Adipocyte (in vitro differentiated cells): ENCODE measurements at regions not wholly inside any gene's neighbourhood (a gene's known extent, or its start where the extent isn't known, plus 50 kb on each side); places are given as distances from the start of the nearest gene placed in this dataset.
"Not testable (repeated sequence)": the region's sequence is repeated elsewhere in the genome, so short reads cannot be mapped to it uniquely, and the experiment has no call there.

Experiments used
- DNase-seq: peaks from one replicate; pipeline ENCODE4 v3.0.0-alpha.2; 2015; ENCODE audit warnings: low read depth
- H3K27me3 ChIP-seq: replicated peaks from 2 replicates; pipeline ENCODE4 v1.7.0; 2013; ENCODE audit warnings: mild to moderate bottlenecking, low read length, moderate library complexity; ENCODE audit not compliant: control insufficient read depth, insufficient read depth
- H3K36me3 ChIP-seq: 2 replicates; pipeline ENCODE4 v1.7.0; 2013; ENCODE audit warnings: low read length, mild to moderate bottlenecking, moderate library complexity; ENCODE audit not compliant: control insufficient read depth, insufficient read depth, severe bottlenecking
- H3K4me1 ChIP-seq: 2 replicates; pipeline ENCODE4 v1.7.0; 2013; ENCODE audit warnings: mild to moderate bottlenecking, low read length, moderate library complexity; ENCODE audit not compliant: control insufficient read depth, insufficient read depth
- H3K4me3 ChIP-seq: 2 replicates; pipeline ENCODE4 v1.7.0; 2013; ENCODE audit warnings: mild to moderate bottlenecking, low read length, moderate library complexity
- H3K9ac ChIP-seq: 2 replicates; pipeline ENCODE4 v1.7.0; 2013; ENCODE audit warnings: mild to moderate bottlenecking, low read length, moderate library complexity
- H3K9me3 ChIP-seq: 2 replicates; pipeline ENCODE4 v1.7.0; 2013; ENCODE audit warnings: mild to moderate bottlenecking, low read length, moderate library complexity; ENCODE audit not compliant: control insufficient read depth

GRCh38 chr12:14032191-14032590 lies 50.8 kb upstream of the GRIN2B start:
- not testable (repeated sequence) for H3K36me3 ChIP-seq, H3K4me1 ChIP-seq, H3K9ac ChIP-seq, H3K4me3 ChIP-seq, DNase-seq, H3K9me3 ChIP-seq, H3K27me3 ChIP-seq

- H3K27me3 ChIP-seq, result peaks cover 7% of the 10 kb centered on the region
- H3K4me1 ChIP-seq, result peaks cover 8% of the 10 kb centered on the region
- H3K4me3 ChIP-seq, result no peak overlapping the region
- H3K36me3 ChIP-seq, result no peaks in the 10 kb centered on the region
- H3K9ac ChIP-seq, result no peak overlapping the region
- no peak for DNase-seq
- no peaks in the 10 kb centered on the region for H3K9me3 ChIP-seq
Observed at GRCh38 chr12:14043776-14044175, 62.4 kb upstream of the GRIN2B start.

DNA sequence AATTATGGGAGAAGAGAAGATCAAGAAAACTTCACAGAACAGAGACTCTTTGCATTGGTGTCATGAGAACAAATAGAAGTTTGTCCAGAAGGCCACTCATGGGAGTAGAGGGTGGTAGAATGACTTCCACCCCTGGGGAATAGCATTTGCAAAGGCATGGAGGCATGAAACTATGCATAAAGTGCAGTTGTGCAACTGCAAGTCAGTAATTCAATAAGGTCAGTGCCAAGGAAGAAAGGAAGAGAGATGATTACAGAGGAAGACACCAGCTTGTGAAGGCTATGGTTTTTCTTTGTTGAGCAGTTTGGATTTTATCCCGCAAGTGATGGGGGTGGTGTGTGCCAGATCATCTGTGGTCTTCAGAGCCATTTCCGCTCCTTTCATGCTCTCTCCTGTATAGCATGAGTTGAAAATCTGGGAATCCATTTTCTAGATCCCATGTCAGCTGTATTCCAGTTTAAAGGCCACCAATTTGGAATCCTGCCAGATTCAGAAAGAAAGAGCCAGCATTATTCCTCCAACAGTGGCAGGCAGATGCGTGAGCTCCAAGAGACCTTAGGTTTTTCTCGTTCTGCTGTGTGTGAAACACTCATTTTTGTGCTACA lies 67.6 kb upstream of the GRIN2B start:
- Histone ChIP-seq H3K27me3 (peaks cover 7% of the 10 kb centered on the region), H3K9ac (no peak overlapping the region), H3K9me3 (no peaks in the 10 kb centered on the region), H3K4me1 (peaks cover 20% of the 10 kb centered on the region), H3K36me3 (no peaks in the 10 kb centered on the region), H3K4me3 (no peak overlapping the region)
- DNase-seq, result no peak

DNA sequence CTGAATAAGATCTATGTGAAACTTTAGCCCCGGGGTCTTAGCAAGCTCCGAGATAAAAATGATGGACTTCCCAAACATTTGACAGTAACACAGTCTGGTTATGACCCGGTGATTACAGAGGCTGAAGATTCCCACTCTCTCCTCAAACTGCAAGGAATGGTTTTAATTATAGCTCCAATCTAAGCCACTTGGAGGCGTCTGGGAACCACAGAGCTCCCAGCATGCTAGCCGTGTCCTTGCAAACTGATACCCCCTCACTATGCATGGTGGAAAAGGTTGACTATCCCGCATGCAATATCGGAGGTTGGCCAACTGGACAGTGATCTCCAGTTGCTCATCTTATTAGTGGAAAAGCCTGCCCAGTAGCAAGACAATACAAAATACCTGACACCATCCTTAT lies 76.5 kb upstream of the GRIN2B start:
- no peaks in the 10 kb centered on the region for H3K9me3 ChIP-seq
- no peak overlapping the region for H3K9ac ChIP-seq
- no peak overlapping the region for H3K4me3 ChIP-seq
- DNase-seq, result no peak
- H3K36me3 ChIP-seq, result no peaks in the 10 kb centered on the region
- peaks cover 13% of the 10 kb centered on the region for H3K4me1 ChIP-seq
- peaks cover 5% of the 10 kb centered on the region for H3K27me3 ChIP-seq

- peaks cover 13% of the 10 kb centered on the region for H3K4me1 ChIP-seq
- H3K4me3 ChIP-seq, result no peak overlapping the region
- no peak for DNase-seq
- peaks cover 5% of the 10 kb centered on the region for H3K27me3 ChIP-seq
- H3K9ac ChIP-seq, result no peak overlapping the region
- no peaks in the 10 kb centered on the region for H3K36me3 ChIP-seq
- H3K9me3 ChIP-seq, result no peaks in the 10 kb centered on the region
Observed at GRCh38 chr12:14058717-14059116, 77.3 kb upstream of the GRIN2B start.

DNA sequence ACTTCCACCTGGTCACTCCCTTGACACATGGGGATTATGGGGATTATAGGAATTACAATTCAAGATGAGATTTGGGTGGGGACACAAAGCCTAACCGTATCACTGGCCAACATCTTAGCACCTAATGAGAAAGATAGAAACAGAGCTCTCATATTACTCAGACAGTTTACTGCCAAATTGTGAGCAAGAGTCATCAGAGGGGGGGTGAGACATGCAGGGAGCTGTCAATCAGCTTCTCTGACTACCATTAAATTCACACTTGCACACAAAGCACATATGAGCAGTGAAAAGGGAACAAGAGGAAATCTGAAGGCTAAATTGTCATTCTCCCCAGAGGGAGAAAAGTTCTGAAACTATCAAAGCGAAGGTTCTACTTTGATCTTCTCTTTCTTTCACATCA lies 78.1 kb upstream of the GRIN2B start:
- H3K4me1 ChIP-seq, result peaks cover 13% of the 10 kb centered on the region
- no peak overlapping the region for H3K9ac ChIP-seq
- no peak for DNase-seq
- no peaks in the 10 kb centered on the region for H3K36me3 ChIP-seq
- H3K9me3 ChIP-seq, result no peaks in the 10 kb centered on the region
- H3K4me3 ChIP-seq, result no peak overlapping the region
- H3K27me3 ChIP-seq, result peaks cover 5% of the 10 kb centered on the region

- Histone ChIP-seq H3K36me3 (no peaks in the 10 kb centered on the region), H3K9ac (no peak overlapping the region), H3K4me3 (no peak overlapping the region), H3K4me1 (peaks cover 4% of the 10 kb centered on the region), H3K27me3 (no peaks in the 10 kb centered on the region), H3K9me3 (no peaks in the 10 kb centered on the region)
- DNase-seq, result no peak
Observed at GRCh38 chr12:14065616-14066015, 84.2 kb upstream of the GRIN2B start.

DNA sequence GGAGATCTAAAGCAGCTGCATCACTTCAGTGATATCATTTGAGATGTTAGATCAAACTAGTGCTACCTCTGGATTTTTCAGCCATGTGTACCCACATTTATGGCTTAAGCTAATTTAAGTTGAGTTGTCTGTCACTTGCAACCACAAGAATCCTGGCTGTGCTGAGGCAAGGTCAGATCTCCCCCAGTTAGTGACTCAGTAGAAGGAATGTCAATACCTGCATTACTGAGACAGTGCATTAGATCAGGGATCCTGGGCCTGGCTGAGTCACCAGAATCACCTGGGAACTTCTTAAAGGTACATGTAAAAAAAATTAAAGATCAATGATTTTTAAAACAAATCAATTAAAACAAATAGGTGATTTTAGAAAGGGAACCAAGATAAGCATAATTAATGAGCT lies 84.6 kb upstream of the GRIN2B start:
- Histone ChIP-seq H3K27me3 (no peaks in the 10 kb centered on the region), H3K36me3 (no peaks in the 10 kb centered on the region), H3K9me3 (no peaks in the 10 kb centered on the region), H3K4me1 (peaks cover 4% of the 10 kb centered on the region), H3K9ac (no peak overlapping the region), H3K4me3 (no peak overlapping the region)
- no peak for DNase-seq

GRCh38 chr12:14068961-14069360 lies 87.6 kb upstream of the GRIN2B start:
- Histone ChIP-seq H3K4me1 (peaks cover 32% of the 10 kb centered on the region), H3K9ac (no peak overlapping the region), H3K27me3 (no peaks in the 10 kb centered on the region), H3K4me3 (no peak overlapping the region), H3K36me3 (no peaks in the 10 kb centered on the region), H3K9me3 (no peaks in the 10 kb centered on the region)
- DNase-seq, result no peak

DNA sequence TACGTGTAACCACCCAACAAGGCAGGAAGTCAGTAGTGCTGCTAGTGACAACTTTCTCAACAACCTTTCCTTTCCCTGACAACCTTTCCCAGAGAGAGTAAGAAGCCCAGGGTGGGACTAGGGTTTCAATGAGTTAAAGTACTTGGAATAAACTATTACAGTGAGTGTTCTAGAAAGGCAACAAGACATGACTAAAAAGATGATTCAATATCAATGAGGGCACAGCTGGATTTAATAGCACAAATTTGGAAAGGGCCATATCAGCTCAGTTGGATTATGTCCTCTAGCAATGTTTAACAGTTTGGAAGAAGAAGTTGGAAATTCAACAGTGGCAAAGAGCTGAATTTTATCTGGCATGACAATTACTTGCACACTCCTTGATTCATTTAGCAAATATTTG lies 90.4 kb upstream of the GRIN2B start:
- Histone ChIP-seq H3K4me3 (no peak overlapping the region), H3K27me3 (no peaks in the 10 kb centered on the region), H3K4me1 (peaks cover 32% of the 10 kb centered on the region), H3K9ac (peak overlapping the region; percentile 70), H3K9me3 (peaks cover 3% of the 10 kb centered on the region), H3K36me3 (no peaks in the 10 kb centered on the region)
- no peak for DNase-seq

DNA sequence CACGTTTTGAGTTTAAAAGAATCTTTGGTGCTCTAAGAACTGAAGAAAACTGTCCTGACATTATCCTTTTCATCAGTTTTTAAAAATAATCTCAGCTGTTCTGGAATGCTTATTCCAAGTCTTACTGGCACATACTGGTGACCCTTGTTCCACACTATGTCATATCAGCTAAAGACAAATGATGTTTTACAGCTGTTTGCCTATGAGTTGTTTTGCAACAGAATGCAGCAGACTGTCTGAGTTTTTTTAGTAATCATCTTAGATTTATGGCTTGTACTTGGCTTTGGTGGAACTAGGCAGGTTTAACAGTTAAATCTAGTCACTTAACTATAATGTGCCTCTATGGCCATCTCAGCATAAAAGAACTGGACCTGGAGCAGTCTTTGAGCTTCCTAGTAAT lies 91.6 kb upstream of the GRIN2B start:
- peaks cover 32% of the 10 kb centered on the region for H3K4me1 ChIP-seq
- no peaks in the 10 kb centered on the region for H3K36me3 ChIP-seq
- H3K4me3 ChIP-seq, result peak overlapping the region; percentile 44
- DNase-seq, result no peak
- peaks cover 10% of the 10 kb centered on the region for H3K9me3 ChIP-seq
- peak overlapping the region; percentile 70 for H3K9ac ChIP-seq
- H3K27me3 ChIP-seq, result no peaks in the 10 kb centered on the region

GRCh38 chr12:14075797-14076393 lies 94.5 kb upstream of the GRIN2B start:
- no peak for DNase-seq
- Histone ChIP-seq H3K4me3 (no peak overlapping the region), H3K9me3 (peaks cover 10% of the 10 kb centered on the region)

More at GRCh38 chr12:14075797-14076393, 94.5 kb upstream of the GRIN2B start:
- Histone ChIP-seq H3K36me3 (no peaks in the 10 kb centered on the region), H3K4me1 (peaks cover 28% of the 10 kb centered on the region), H3K27me3 (no peaks in the 10 kb centered on the region), H3K9ac (no peak overlapping the region)
